ENCODE measurements at regions not wholly inside any gene's neighbourhood (a gene's known extent, or its start where the extent isn't known, plus 50 kb on each side); places are given as distances from the start of the nearest gene placed in this dataset.

DNA sequence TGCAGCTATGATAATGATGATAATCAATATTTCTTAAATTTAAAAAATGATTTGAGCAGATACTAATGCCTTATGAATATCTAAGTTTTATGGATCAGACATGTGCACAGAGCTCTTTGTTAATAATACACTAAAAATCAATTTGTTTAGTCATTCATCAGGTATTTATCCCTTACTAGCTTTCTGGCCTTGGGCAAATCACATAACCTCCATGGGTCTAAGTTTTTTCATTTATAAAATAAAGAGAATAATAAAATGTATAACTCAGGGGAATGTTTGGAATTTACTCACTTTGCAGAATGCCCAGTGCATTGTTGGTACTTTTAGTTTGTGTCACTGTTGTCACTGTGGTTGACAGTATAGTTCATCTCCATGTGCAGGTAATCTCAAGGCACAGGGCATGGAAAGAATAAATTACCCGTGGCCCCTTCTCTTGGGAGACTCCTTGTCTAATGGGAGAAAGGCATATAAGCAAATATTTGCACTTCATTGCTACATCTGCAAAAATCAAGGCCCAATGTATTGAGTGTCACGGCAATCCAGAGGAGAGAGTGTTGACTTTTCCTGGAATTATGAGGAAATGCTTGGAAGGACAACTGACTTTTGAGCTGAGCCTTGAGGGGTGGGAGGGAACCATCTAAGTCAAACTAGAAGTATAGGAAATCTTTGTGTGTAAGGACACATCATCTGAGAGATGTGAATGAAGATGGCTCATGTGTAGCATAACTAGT is 64.7 kb upstream of the CTTNBP2 start:
- TF ChIP-seq, protein P1, sequence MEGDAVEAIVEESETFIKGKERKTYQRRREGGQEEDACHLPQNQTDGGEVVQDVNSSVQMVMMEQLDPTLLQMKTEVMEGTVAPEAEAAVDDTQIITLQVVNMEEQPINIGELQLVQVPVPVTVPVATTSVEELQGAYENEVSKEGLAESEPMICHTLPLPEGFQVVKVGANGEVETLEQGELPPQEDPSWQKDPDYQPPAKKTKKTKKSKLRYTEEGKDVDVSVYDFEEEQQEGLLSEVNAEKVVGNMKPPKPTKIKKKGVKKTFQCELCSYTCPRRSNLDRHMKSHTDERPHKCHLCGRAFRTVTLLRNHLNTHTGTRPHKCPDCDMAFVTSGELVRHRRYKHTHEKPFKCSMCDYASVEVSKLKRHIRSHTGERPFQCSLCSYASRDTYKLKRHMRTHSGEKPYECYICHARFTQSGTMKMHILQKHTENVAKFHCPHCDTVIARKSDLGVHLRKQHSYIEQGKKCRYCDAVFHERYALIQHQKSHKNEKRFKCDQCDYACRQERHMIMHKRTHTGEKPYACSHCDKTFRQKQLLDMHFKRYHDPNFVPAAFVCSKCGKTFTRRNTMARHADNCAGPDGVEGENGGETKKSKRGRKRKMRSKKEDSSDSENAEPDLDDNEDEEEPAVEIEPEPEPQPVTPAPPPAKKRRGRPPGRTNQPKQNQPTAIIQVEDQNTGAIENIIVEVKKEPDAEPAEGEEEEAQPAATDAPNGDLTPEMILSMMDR (IDR thresholded peaks at IDR 0.05; ENCODE audit: insufficient read depth, low read depth, low read length) = no peak
- no peak for TF ChIP-seq EZH2 (IDR thresholded peaks at IDR 0.05; ENCODE audit: insufficient read depth, low read length)

Data from astrocyte (in vitro differentiated cells and primary cell).